ENCODE measurements at regions not wholly inside any gene's neighbourhood (a gene's known extent, or its start where the extent isn't known, plus 50 kb on each side); places are given as distances from the start of the nearest gene placed in this dataset.

GRCh38 chr3:30103186-30103585 is 503.2 kb upstream of the TGFBR2 start:
- TF ChIP-seq, protein P1, sequence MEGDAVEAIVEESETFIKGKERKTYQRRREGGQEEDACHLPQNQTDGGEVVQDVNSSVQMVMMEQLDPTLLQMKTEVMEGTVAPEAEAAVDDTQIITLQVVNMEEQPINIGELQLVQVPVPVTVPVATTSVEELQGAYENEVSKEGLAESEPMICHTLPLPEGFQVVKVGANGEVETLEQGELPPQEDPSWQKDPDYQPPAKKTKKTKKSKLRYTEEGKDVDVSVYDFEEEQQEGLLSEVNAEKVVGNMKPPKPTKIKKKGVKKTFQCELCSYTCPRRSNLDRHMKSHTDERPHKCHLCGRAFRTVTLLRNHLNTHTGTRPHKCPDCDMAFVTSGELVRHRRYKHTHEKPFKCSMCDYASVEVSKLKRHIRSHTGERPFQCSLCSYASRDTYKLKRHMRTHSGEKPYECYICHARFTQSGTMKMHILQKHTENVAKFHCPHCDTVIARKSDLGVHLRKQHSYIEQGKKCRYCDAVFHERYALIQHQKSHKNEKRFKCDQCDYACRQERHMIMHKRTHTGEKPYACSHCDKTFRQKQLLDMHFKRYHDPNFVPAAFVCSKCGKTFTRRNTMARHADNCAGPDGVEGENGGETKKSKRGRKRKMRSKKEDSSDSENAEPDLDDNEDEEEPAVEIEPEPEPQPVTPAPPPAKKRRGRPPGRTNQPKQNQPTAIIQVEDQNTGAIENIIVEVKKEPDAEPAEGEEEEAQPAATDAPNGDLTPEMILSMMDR (IDR thresholded peaks at IDR 0.05), result no peak
- no peak for TF ChIP-seq EZH2phosphoT487 (IDR thresholded peaks at IDR 0.05)
- no peak for TF ChIP-seq EZH2 (IDR thresholded peaks at IDR 0.05)

Data from neural progenitor cell (in vitro differentiated cells).